Parathyroid adenoma (tissue), 2 donors: ENCODE measurements at regions not wholly inside any gene's neighbourhood (a gene's known extent, or its start where the extent isn't known, plus 50 kb on each side); places are given as distances from the start of the nearest gene placed in this dataset.

Experiments used
- H2AFZ ChIP-seq: fragments of 300-600 bp; sonication (generic); one replicate; pipeline ENCODE4 v1.7.0; 2017; ENCODE audit warnings: antibody characterized with exemption, mild to moderate bottlenecking
- H3K27ac ChIP-seq: fragments of 300-600 bp; sonication (generic); one replicate; pipeline ENCODE4 v1.7.0; 2017
- H3K27me3 ChIP-seq: fragments of 300-600 bp; sonication (generic); one replicate; pipeline ENCODE4 v1.7.0; 2017; ENCODE audit warnings: low read length; ENCODE audit not compliant: control insufficient read depth, insufficient read depth
- H3K36me3 ChIP-seq: fragments of 300-600 bp; sonication (generic); one replicate; pipeline ENCODE4 v1.7.0; 2017; ENCODE audit warnings: low read length; ENCODE audit not compliant: control insufficient read depth, insufficient read depth
- H3K4me1 ChIP-seq: fragments of 300-600 bp; sonication (generic); one replicate; pipeline ENCODE4 v1.7.0; 2017; ENCODE audit warnings: control low read depth
- H3K4me2 ChIP-seq: fragments of 300-600 bp; sonication (generic); one replicate; pipeline ENCODE4 v1.7.0; 2017; ENCODE audit warnings: low read length
- H3K4me3 ChIP-seq: fragments of 300-600 bp; sonication (generic); one replicate; pipeline ENCODE4 v1.7.0; 2017; ENCODE audit warnings: low read depth, low read length
- H3K79me2 ChIP-seq: fragments of 300-600 bp; sonication (generic); one replicate; pipeline ENCODE4 v1.7.0; 2017; ENCODE audit warnings: control low read depth
- H3K9ac ChIP-seq: fragments of 300-600 bp; sonication (generic); one replicate; pipeline ENCODE4 v1.7.0; 2017; ENCODE audit warnings: mild to moderate bottlenecking
- H3K9me3 ChIP-seq: fragments of 300-600 bp; sonication (generic); one replicate; pipeline ENCODE4 v1.7.0; 2017; ENCODE audit warnings: low read length; ENCODE audit not compliant: control insufficient read depth
- CTCF ChIP-seq: fragments of 300-600 bp; sonication (generic); IDR thresholded peaks from one replicate; pipeline ENCODE4 v1.7.0; 2017; ENCODE audit warnings: antibody characterized with exemption, mild to moderate bottlenecking
- donor health status: primary hyperparathyroidism.

- no peaks in the 10 kb centered on the region for H3K9me3 ChIP-seq
- no peak overlapping the region for H2AFZ ChIP-seq
- H3K4me1 ChIP-seq: no peaks in the 10 kb centered on the region
- H3K4me2 ChIP-seq: no peak overlapping the region
- H3K4me3 ChIP-seq: no peak overlapping the region
- H3K27me3 ChIP-seq: no peaks in the 10 kb centered on the region
- no peak overlapping the region for H3K27ac ChIP-seq
- no peak for TF ChIP-seq CTCF
- H3K9ac ChIP-seq: no peak overlapping the region
- no peaks in the 10 kb centered on the region for H3K79me2 ChIP-seq
- H3K36me3 ChIP-seq: no peaks in the 10 kb centered on the region
Observed at GRCh38 chr13:74966814-74967424, 515.0 kb downstream of the TBC1D4 start.

GRCh38 chr13:74966275-74966674 is 515.7 kb downstream of the TBC1D4 start:
- H3K27me3 ChIP-seq: no peaks in the 10 kb centered on the region
- H3K9me3 ChIP-seq: no peaks in the 10 kb centered on the region
- H3K4me1 ChIP-seq: no peaks in the 10 kb centered on the region
- no peaks in the 10 kb centered on the region for H3K79me2 ChIP-seq
- no peak overlapping the region for H3K4me3 ChIP-seq
- H3K36me3 ChIP-seq: no peaks in the 10 kb centered on the region
- no peak overlapping the region for H3K27ac ChIP-seq
- no peak overlapping the region for H3K4me2 ChIP-seq
- no peak overlapping the region for H3K9ac ChIP-seq
- H2AFZ ChIP-seq: no peak overlapping the region
- no peak for TF ChIP-seq CTCF

- Histone ChIP-seq H3K79me2 (no peaks in the 10 kb centered on the region), H3K27ac (no peak overlapping the region), H3K36me3 (no peaks in the 10 kb centered on the region), H3K9ac (no peak overlapping the region), H3K9me3 (no peaks in the 10 kb centered on the region), H2AFZ (no peak overlapping the region), H3K4me3 (no peak overlapping the region), H3K4me1 (no peaks in the 10 kb centered on the region), H3K4me2 (no peak overlapping the region), H3K27me3 (no peaks in the 10 kb centered on the region)
- TF ChIP-seq CTCF: no peak
Observed at GRCh38 chr13:74945637-74946036, 536.3 kb downstream of the TBC1D4 start.

- no peaks in the 10 kb centered on the region for H3K4me1 ChIP-seq
- no peak overlapping the region for H3K9ac ChIP-seq
- no peak overlapping the region for H2AFZ ChIP-seq
- no peak overlapping the region for H3K4me2 ChIP-seq
- H3K27me3 ChIP-seq: no peaks in the 10 kb centered on the region
- TF ChIP-seq CTCF: no peak
- no peaks in the 10 kb centered on the region for H3K9me3 ChIP-seq
- no peak overlapping the region for H3K27ac ChIP-seq
- H3K4me3 ChIP-seq: no peak overlapping the region
- H3K36me3 ChIP-seq: no peaks in the 10 kb centered on the region
- no peaks in the 10 kb centered on the region for H3K79me2 ChIP-seq
Observed at GRCh38 chr13:74931698-74932433, 550.1 kb downstream of the TBC1D4 start.
